Stomach (tissue), 4 donors: ENCODE measurements at regions not wholly inside any gene's neighbourhood (a gene's known extent, or its start where the extent isn't known, plus 50 kb on each side); places are given as distances from the start of the nearest gene placed in this dataset.

Experiments
- EP300 ChIP-seq: sonication (generic); formaldehyde crosslinking; IDR thresholded peaks from one replicate; pipeline ENCODE4 v1.6.1; 2017; ENCODE audit warnings: antibody characterized with exemption
- POLR2A ChIP-seq, 4 donors: fragments of 450-650 bp; IDR thresholded peaks; one replicate each; pipeline ENCODE4 v1.6.1; 2016; ENCODE audit warnings: antibody characterized with exemption in 4 of 4, control low read depth in 2 of 4, mild to moderate bottlenecking in 1 of 4, moderate library complexity in 1 of 4
- POLR2AphosphoS5 ChIP-seq, 3 donors: sonication (generic); formaldehyde crosslinking; IDR thresholded peaks; one replicate each; pipeline ENCODE4 v1.6.1; 2016; ENCODE audit warnings: antibody characterized with exemption in 3 of 3
- TF ChIP-seq, protein P1 (sequence below), 7 experiments: fragments of 450-650 bp in 4 of 7; fragments of 200-600 bp in 3 of 7; sonication (generic) in 3 of 7; IDR thresholded peaks; one replicate each; pipeline ENCODE4 v1.5.1; 2016 to 2019; ENCODE audit warnings: antibody characterized with exemption in 7 of 7, control low read depth in 2 of 7, mild to moderate bottlenecking in 1 of 7

DNA sequence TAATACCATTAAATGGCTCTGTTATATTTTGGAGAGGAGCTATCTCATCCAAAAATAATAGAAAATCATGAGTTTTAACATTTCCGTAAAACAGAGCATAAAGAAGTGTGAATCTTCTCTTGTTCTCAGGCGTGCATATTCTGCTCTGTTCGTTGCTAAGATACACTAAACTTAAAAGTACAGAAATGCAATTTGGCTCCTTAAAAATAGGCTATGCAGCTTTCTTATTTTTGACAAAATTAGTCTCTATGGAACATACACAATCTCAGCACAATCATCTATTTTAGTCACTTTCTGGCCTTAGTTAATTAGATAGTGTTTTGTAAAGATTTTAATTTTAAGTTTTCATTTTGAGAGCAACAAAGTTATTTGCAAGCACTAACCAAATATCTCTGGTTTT lies 79.0 kb upstream of the USP25 start:
- TF ChIP-seq, protein P1, sequence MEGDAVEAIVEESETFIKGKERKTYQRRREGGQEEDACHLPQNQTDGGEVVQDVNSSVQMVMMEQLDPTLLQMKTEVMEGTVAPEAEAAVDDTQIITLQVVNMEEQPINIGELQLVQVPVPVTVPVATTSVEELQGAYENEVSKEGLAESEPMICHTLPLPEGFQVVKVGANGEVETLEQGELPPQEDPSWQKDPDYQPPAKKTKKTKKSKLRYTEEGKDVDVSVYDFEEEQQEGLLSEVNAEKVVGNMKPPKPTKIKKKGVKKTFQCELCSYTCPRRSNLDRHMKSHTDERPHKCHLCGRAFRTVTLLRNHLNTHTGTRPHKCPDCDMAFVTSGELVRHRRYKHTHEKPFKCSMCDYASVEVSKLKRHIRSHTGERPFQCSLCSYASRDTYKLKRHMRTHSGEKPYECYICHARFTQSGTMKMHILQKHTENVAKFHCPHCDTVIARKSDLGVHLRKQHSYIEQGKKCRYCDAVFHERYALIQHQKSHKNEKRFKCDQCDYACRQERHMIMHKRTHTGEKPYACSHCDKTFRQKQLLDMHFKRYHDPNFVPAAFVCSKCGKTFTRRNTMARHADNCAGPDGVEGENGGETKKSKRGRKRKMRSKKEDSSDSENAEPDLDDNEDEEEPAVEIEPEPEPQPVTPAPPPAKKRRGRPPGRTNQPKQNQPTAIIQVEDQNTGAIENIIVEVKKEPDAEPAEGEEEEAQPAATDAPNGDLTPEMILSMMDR (IDR thresholded peaks at IDR 0.05): no peak
- TF ChIP-seq POLR2AphosphoS5 (IDR thresholded peaks at IDR 0.05) (no peak), EP300 (no peak), POLR2A (IDR thresholded peaks at IDR 0.05) (no peak)
